HEK293 (cell line): ENCODE measurements at regions not wholly inside any gene's neighbourhood (a gene's known extent, or its start where the extent isn't known, plus 50 kb on each side); places are given as distances from the start of the nearest gene placed in this dataset.

Experiments
- CTCF ChIA-PET: fragments of 350-600 bp; formaldehyde crosslinking; extraction: SDS; loops from one replicate; lab custom pipeline; 2021; ENCODE audit warnings: antibody characterized with exemption; lab: Yijun Ruan, JAX
- POLR2A ChIA-PET: fragments of 300-600 bp; formaldehyde crosslinking; extraction: SDS; loops from one replicate; lab custom pipeline; 2020; ENCODE audit warnings: antibody characterized with exemption, inconsistent platforms; lab: Yijun Ruan, JAX
- H3K27ac ChIP-seq: fragments of 200-500 bp; sonication (Bioruptor generic); 2 replicates; pipeline ENCODE4 v1.5.1; 2014; ENCODE audit warnings: low read depth, low read length, control low read depth, inconsistent platforms; ENCODE audit errors: extremely low read depth
- H3K36me3 ChIP-seq, 2 experiments: fragments of 200-500 bp in 1 of 2; sonication (Bioruptor generic) in 1 of 2; 1 replicate in 1 of 2; 2 replicates in 1 of 2; pipeline ENCODE4 v1.5.1; 2014 to 2017; ENCODE audit warnings: inconsistent platforms in 2 of 2, low read length in 2 of 2; ENCODE audit not compliant: control insufficient read depth in 2 of 2, insufficient read depth in 1 of 2
- H3K4me1 ChIP-seq: fragments of 200-500 bp; sonication (Bioruptor generic); 2 replicates; pipeline ENCODE4 v1.5.1; 2014; ENCODE audit warnings: mild to moderate bottlenecking, low read length, inconsistent platforms; ENCODE audit not compliant: control insufficient read depth, insufficient read depth
- H3K4me3 ChIP-seq: 2 replicates; pipeline ENCODE4 v1.5.1; 2011; ENCODE audit warnings: low read depth, mild to moderate bottlenecking, control low read depth, low read length, moderate library complexity
- H3K9me3 ChIP-seq: fragments of 200-500 bp; sonication (Bioruptor generic); 2 replicates; pipeline ENCODE4 v1.5.1; 2014; ENCODE audit warnings: low read depth, low read length, inconsistent platforms; ENCODE audit not compliant: control insufficient read depth, insufficient read depth
- IKZF3 ChIP-seq: fragments of 450-650 bp; IDR thresholded peaks from 2 replicates; pipeline ENCODE4 v1.5.0; 2018; ENCODE audit warnings: missing biosample characterization, mild to moderate bottlenecking, missing genetic modification characterization, moderate library complexity
- OSR2 ChIP-seq: fragments of 450-650 bp; formaldehyde crosslinking; IDR thresholded peaks from 2 replicates; pipeline ENCODE4 v1.5.1; 2016; ENCODE audit warnings: missing biosample characterization, missing genetic modification characterization
- PBX3 ChIP-seq: sonication (generic); formaldehyde crosslinking; IDR thresholded peaks from 2 replicates; pipeline ENCODE4 v1.8.1; 2022; ENCODE audit warnings: mild to moderate bottlenecking, moderate library complexity, missing genetic modification reagents
- PRDM10 ChIP-seq: fragments of 450-650 bp; formaldehyde crosslinking; IDR thresholded peaks from 2 replicates; pipeline ENCODE4 v1.5.1; 2016; ENCODE audit warnings: missing biosample characterization, missing genetic modification characterization
- PRDM6 ChIP-seq: fragments of 450-650 bp; formaldehyde crosslinking; IDR thresholded peaks from 2 replicates; pipeline ENCODE4 v1.5.1; 2017; ENCODE audit warnings: missing biosample characterization, missing genetic modification characterization
- SETDB1 ChIP-seq: IDR thresholded peaks from one replicate; pipeline ENCODE4 v1.6.1; 2017; ENCODE audit warnings: mild to moderate bottlenecking, low read length, moderate library complexity, mixed read lengths; ENCODE audit not compliant: insufficient read length
- SP7 ChIP-seq: fragments of 450-650 bp; formaldehyde crosslinking; IDR thresholded peaks from 2 replicates; pipeline ENCODE4 v1.5.1; 2016; ENCODE audit warnings: missing biosample characterization, missing genetic modification characterization
- WT1 ChIP-seq: fragments of 450-650 bp; formaldehyde crosslinking; IDR thresholded peaks from 2 replicates; pipeline ENCODE4 v1.5.1; 2016; ENCODE audit warnings: missing biosample characterization, missing genetic modification characterization
- ZBTB17 ChIP-seq: fragments of 450-650 bp; formaldehyde crosslinking; IDR thresholded peaks from 2 replicates; pipeline ENCODE4 v1.5.1; 2016; ENCODE audit warnings: missing biosample characterization, missing genetic modification characterization
- ZBTB49 ChIP-seq: fragments of 450-650 bp; formaldehyde crosslinking; IDR thresholded peaks from 2 replicates; pipeline ENCODE4 v1.5.1; 2016; ENCODE audit warnings: missing biosample characterization, missing genetic modification characterization, low read depth
- ZEB2 ChIP-seq: fragments of 450-650 bp; formaldehyde crosslinking; IDR thresholded peaks from 2 replicates; pipeline ENCODE4 v1.5.1; 2016; ENCODE audit warnings: missing biosample characterization, missing genetic modification characterization
- ZNF366 ChIP-seq: fragments of 450-650 bp; formaldehyde crosslinking; conservative IDR thresholded peaks from 2 replicates; pipeline ENCODE4 v1.5.1; 2016; ENCODE audit warnings: missing biosample characterization, missing genetic modification characterization
- ZNF544 ChIP-seq: fragments of 450-650 bp; formaldehyde crosslinking; IDR thresholded peaks from 2 replicates; pipeline ENCODE4 v1.5.0; 2017; ENCODE audit warnings: missing biosample characterization, missing genetic modification characterization
- ZNF600 ChIP-seq: fragments of 450-650 bp; formaldehyde crosslinking; IDR thresholded peaks from 2 replicates; pipeline ENCODE4 v1.5.1; 2016; ENCODE audit warnings: missing biosample characterization, missing genetic modification characterization
- ZNF670 ChIP-seq: fragments of 450-650 bp; formaldehyde crosslinking; IDR thresholded peaks from 2 replicates; pipeline ENCODE4 v1.5.1; 2016; ENCODE audit warnings: missing biosample characterization, missing genetic modification characterization, low read depth
- ZSCAN23 ChIP-seq: fragments of 450-650 bp; formaldehyde crosslinking; IDR thresholded peaks from 2 replicates; pipeline ENCODE4 v1.5.1; 2016; ENCODE audit warnings: missing biosample characterization, missing genetic modification characterization
- TF ChIP-seq, protein P1 (sequence below): fragments of 450-650 bp; formaldehyde crosslinking; IDR thresholded peaks from 2 replicates; pipeline ENCODE4; 2016; ENCODE audit warnings: missing biosample characterization, missing genetic modification characterization

- Histone ChIP-seq H3K4me1 (peaks cover 8% of the 10 kb centered on the region; the same call in 1 of the 2 replicates), H3K27ac (no peak overlapping the region), H3K4me3 (no peak overlapping the region), H3K9me3 (no peaks in the 10 kb centered on the region), H3K36me3 (no peaks in the 10 kb centered on the region)
- TF ChIP-seq SP7 (tag by site-specific recombination): no peak
- no peak for TF ChIP-seq ZNF670 (tag by site-specific recombination)
- POLR2A ChIA-PET: no interaction called here
- CTCF ChIA-PET: no interaction called here
Measured at GRCh38 chr1:168472223-168472622, 71.6 kb downstream of the XCL2 start.

DNA sequence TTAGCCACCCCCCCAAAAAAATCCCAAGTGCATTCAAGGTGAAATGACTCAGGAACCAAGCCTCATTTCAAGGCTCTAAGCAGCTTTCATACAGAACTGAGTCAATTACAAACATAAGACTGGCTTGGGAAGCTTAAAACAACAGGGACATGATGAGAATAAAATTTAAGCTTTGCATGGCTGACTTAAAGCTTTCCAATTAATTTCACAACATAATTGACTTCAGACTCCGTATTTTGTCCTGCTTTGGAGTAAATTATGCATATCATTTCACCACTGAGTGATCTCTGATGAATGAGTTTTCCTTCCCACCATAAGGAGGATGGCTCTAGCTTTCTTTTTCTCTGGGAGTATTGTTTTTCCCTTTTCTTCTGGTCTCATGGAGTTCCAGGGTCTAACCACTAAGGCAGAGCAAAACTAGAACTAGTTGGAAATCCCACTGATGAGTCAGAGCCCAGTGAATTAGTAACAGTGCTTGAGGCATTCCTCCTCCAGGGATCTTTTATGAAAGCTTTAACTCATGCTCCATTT, 72.8 kb downstream of the XCL2 start:
- POLR2A ChIA-PET: interaction anchor here (0.8 kb wide), 1 partner anchor 18 kb away, joined by 3 read pairs; no protein-coding TSS in a partner anchor
- no peak overlapping the region for H3K4me3 ChIP-seq
- peaks cover 16% of the 10 kb centered on the region for H3K4me1 ChIP-seq
- H3K36me3 ChIP-seq: no peaks in the 10 kb centered on the region
- H3K9me3 ChIP-seq: no peaks in the 10 kb centered on the region
- no peak for TF ChIP-seq ZBTB49
- TF ChIP-seq SETDB1: no peak
- no peak for TF ChIP-seq PBX3 (CRISPR knock-in tag)
- peak; percentile 93 for TF ChIP-seq WT1 (tag by site-specific recombination)
- TF ChIP-seq, protein P1, sequence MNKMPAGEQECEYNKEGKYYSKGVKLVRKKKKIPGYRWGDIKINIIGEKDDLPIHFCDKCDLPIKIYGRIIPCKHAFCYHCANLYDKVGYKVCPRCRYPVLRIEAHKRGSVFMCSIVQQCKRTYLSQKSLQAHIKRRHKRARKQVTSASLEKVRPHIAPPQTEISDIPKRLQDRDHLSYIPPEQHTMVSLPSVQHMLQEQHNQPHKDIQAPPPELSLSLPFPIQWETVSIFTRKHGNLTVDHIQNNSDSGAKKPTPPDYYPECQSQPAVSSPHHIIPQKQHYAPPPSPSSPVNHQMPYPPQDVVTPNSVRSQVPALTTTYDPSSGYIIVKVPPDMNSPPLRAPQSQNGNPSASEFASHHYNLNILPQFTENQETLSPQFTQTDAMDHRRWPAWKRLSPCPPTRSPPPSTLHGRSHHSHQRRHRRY (tag by site-specific recombination): no peak
- TF ChIP-seq PRDM6 (tag by site-specific recombination): peak; percentile 90
- peak; percentile 57 for TF ChIP-seq ZBTB17 (tag by site-specific recombination)
- no peak for TF ChIP-seq ZNF544 (tag by site-specific recombination)
- peak; percentile 41; the same call in 1 of the 2 replicates for TF ChIP-seq ZNF600 (tag by site-specific recombination)
- 0 out of 2 replicates have a peak, but pooled peaks have one; percentile 24 for TF ChIP-seq SP7 (tag by site-specific recombination)
- TF ChIP-seq ZSCAN23 (tag by site-specific recombination): no peak
- TF ChIP-seq IKZF3 (tag by site-specific recombination): peak; percentile 20; the same call in 1 of the 2 replicates
- peak; percentile 43 for TF ChIP-seq PRDM10 (tag by site-specific recombination)
- 0 out of 2 replicates have a peak, but pooled peaks have one; percentile 40 for TF ChIP-seq ZNF366 (tag by site-specific recombination)
- TF ChIP-seq OSR2 (tag by site-specific recombination): peak; percentile 65
- TF ChIP-seq ZEB2 (tag by site-specific recombination): peak; percentile 48; the same call in 1 of the 2 replicates
- CTCF ChIA-PET: interaction anchor here (0.6 to 1.1 kb wide), 6 partner anchors 10 to 392 kb away, joined by 3 to 6 read pairs (median 3); no protein-coding TSS in a partner anchor
- H3K27ac ChIP-seq: no peak overlapping the region
